GM21529 (cell line): ENCODE measurements at regions not wholly inside any gene's neighbourhood (a gene's known extent, or its start where the extent isn't known, plus 50 kb on each side); places are given as distances from the start of the nearest gene placed in this dataset.

Experiments used
- ATAC-seq: cut with Tn5 transposase; IDR thresholded peaks from one replicate; pipeline ENCODE4 v1.9.1; 2021; ENCODE audit not compliant: unreplicated experiment

- no peak for ATAC-seq
Measured at GRCh38 chr10:78160591-78160990, 126.9 kb downstream of the RPS24 start.

DNA sequence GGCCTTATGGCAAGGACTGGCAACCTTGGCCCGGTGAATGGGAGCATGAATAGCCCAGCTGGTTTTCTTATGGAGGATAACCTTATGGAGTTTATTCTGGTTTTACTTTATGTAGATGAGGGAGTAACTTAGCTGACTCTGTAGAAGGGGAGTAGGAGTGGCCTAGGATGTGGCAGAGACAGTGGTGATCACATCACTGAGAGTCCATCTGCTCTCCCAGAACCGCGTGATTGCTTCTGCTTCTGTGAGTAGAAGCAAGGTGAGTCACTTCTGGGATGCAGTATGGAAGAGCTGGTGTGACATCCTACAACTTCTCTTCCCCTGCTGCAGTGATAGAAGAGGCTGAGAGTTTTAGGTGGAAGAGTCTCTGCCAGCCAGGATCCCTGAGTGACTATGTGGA is 129.2 kb downstream of the RPS24 start:
- ATAC-seq, result no peak

DNA sequence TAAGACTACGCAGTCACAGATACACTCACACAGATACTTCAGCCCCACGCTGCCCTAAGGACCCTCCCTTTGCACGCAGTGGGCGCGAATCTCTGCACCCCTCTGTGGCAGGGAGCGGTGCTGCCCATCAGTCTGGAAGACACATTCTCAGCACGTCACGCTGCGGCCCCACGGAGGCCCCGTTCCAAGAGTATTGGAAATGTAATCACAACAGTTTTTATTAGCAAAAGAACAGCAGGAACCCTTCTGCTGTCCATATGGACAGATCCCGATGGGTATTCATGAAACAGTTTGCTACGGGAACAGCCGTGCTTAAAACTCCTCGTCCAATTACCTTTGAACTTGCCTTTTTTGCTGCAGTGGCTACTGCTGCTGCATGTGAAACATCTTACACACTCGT is 131.0 kb downstream of the RPS24 start:
- ATAC-seq, result no peak

- ATAC-seq, result no peak
Measured at GRCh38 chr10:78165172-78165571, 131.5 kb downstream of the RPS24 start.

- no peak for ATAC-seq
Measured at GRCh38 chr10:78165617-78166016, 132.0 kb downstream of the RPS24 start.

- ATAC-seq, result no peak
Measured at GRCh38 chr10:78166261-78166660, 132.6 kb downstream of the RPS24 start.

GRCh38 chr10:78169214-78169613 is 135.6 kb downstream of the RPS24 start:
- ATAC-seq, result no peak

DNA sequence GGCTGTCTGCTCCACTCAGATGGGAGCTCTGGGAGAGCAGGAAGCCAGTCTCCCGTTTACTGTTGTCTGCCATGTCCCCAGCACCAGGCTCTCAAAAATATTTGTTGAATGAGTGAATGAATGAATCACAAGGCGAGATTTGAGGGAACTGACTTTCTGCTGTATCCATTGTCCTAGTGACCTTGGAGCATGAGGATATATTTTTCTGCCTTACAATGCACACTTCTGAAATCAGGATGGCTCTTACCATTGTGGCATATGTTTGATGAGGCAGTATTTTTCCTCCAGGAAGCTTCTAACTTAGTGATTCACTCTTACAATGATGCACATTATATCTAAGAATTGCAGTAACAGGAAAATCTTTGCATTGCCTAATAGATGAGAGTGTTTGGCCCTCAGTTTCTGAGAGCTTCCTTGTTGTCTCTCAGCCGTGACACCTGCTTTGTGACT is 136.4 kb downstream of the RPS24 start:
- no peak for ATAC-seq

- ATAC-seq, result no peak
Measured at GRCh38 chr10:78171633-78172400, 138.2 kb downstream of the RPS24 start.

DNA sequence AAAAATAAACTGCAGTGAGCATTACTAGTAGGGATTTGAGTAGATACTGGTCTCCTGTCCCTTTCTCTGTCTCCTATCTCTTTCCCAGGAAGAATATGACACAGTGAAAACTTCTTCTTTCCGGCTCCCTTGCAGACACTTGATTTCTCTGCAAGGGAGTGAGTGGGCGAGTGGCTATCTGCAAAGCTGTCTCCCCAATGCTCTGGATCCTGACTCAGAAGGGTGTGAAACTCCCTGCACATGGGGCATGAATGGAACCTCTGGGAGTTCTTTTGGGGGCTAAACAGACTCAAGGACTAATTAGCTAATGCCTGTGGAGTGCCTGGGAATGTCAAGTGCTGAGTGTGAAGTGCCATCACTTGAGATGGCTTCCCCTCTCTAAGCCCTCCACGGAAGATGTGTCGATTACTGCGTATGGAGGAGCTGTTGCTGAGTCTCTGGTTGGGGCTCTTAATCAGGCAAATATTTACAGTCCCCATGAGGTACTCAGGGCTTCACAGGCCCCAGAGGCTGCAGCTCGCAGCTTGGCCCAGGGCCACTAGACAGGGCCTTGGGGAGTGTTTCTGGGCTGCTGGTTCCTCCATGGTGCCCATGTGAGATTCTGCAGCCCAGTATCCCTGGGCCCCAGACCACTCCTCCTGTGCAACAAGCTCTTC is 139.8 kb downstream of the RPS24 start:
- no peak for ATAC-seq

GRCh38 chr10:78175444-78176015 is 141.9 kb downstream of the RPS24 start:
- no peak for ATAC-seq

DNA sequence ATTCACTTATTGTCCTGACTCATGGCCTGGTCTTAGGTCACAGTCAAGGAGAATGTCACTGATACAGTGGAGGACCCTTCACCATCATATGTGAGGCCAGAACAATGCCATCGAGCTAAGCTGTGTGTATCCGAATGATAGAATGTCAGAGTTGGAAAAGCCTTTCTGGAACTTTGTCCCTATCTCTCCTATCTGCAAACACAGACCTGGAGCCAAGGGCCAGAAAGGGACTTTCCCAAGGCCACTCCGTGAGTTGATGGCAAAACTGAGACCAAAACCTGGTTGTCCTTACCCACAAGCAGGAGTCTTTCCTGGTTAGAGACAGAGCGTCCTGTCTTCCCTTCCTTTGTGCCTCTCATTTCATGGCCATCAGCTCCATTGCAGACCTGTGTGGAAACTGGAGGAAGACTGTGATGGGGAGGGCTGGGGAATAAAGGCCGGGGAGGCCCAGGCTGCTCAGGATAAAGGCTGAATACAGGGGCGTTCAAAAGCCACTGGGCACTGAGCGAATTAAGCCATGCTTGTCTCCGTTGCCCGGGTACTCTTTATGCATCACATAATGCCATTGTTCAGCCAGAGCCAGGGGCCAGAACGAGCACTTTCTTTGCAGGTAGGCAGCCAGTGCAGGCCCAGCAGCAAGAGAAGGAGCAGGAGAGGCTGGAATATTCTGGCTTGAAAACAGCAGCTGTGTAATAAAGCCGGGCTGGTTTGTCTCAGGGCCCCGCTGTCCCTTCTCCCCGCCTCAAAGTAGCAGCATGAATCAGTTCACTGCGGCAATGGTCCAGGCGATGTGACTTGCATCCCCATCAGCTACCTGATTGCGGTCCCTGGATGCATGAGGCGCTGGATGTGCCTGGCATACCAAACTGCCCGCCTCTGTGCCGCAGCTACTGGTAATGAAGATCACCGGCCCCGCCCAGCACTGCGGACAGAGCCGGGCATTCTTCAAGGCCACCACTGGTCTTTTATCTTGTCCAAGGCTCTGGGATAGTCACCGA is 143.0 kb downstream of the RPS24 start:
- ATAC-seq, result no peak

GRCh38 chr10:78177491-78178185 is 144.0 kb downstream of the RPS24 start:
- no peak for ATAC-seq

GRCh38 chr10:78178397-78178796 is 144.7 kb downstream of the RPS24 start:
- no peak for ATAC-seq

GRCh38 chr10:78178940-78179339 is 145.3 kb downstream of the RPS24 start:
- no peak for ATAC-seq

GRCh38 chr10:78179886-78180705 is 146.4 kb downstream of the RPS24 start:
- ATAC-seq, result no peak

DNA sequence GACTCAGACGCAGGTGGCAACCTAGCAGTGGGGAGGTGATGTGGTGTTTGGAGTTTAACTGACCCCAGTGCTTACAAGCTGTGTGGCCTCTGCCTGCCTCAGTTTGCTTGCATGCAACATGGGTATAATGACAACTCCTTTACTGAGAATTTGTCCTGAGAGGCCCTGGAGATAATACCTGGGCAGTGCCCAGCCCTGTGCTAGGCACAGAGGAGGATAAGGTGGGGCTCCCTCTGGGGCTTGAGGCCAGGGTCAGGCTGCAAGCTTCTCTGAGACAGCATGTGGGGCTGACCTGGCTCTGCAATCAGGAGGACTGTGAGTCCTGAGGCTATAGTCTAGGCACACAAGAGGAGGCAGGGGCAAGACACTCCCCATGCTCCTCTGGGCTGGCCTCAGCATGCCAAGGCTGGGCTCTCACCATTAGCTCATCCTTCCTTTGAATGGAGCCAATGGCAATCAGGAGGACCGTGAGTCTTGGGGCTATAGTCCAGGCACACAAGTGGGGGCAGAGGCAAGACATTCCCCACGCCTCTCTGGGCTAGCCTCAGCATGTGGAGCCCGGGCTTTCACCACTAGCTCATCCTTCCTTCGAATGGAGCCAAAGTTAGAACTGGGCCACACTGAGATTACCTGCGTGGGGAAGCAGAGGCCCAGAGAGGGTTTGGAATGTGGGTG is 147.9 kb downstream of the RPS24 start:
- no peak for ATAC-seq

GRCh38 chr10:78182841-78183240 is 149.2 kb downstream of the RPS24 start:
- ATAC-seq, result no peak
